ENCODE measurements at regions not wholly inside any gene's neighbourhood (a gene's known extent, or its start where the extent isn't known, plus 50 kb on each side); places are given as distances from the start of the nearest gene placed in this dataset.

- intact Hi-C loops (cut with micrococcal nuclease; ENCODE audit: unreplicated experiment): no loop called here
- H3K4me1 Mint-ChIP-seq (ENCODE audit: low read depth, unreplicated experiment): no peaks in the 10 kb centered on the region
- no peaks in the 10 kb centered on the region for H3K36me3 Mint-ChIP-seq (ENCODE audit: insufficient read depth, unreplicated experiment)
- no TSS peak for BruUV-seq (replicated peaks)
- peaks cover 2% of the 10 kb centered on the region for H3K9me3 Mint-ChIP-seq (ENCODE audit: low read depth, unreplicated experiment)
- CTCF ChIA-PET: no interaction called here
- TF ChIP-seq CTCF (IDR thresholded peaks at IDR 0.05; ENCODE audit: unreplicated experiment): no peak
- no peak for DNase-seq
- H3K4me3 Mint-ChIP-seq (ENCODE audit: low read depth, unreplicated experiment): no peak overlapping the region
- no peak overlapping the region for H3K27ac Mint-ChIP-seq (ENCODE audit: unreplicated experiment)
- no peaks in the 10 kb centered on the region for H3K27me3 Mint-ChIP-seq (ENCODE audit: unreplicated experiment)
Observed at GRCh38 chr21:24418671-24419070, 1188.6 kb downstream of the MRPL39 start.

- CTCF ChIA-PET: no interaction called here
- intact Hi-C loops (cut with micrococcal nuclease; ENCODE audit: unreplicated experiment): no loop called here
- DNase-seq: no peak
- H3K4me1 Mint-ChIP-seq (ENCODE audit: low read depth, unreplicated experiment): no peaks in the 10 kb centered on the region
- no peaks in the 10 kb centered on the region for H3K27me3 Mint-ChIP-seq (ENCODE audit: unreplicated experiment)
- no peak overlapping the region for H3K27ac Mint-ChIP-seq (ENCODE audit: unreplicated experiment)
- BruUV-seq (replicated peaks): no TSS peak
- peaks cover 5% of the 10 kb centered on the region for H3K9me3 Mint-ChIP-seq (ENCODE audit: low read depth, unreplicated experiment)
- no peaks in the 10 kb centered on the region for H3K36me3 Mint-ChIP-seq (ENCODE audit: insufficient read depth, unreplicated experiment)
- no peak for TF ChIP-seq CTCF (IDR thresholded peaks at IDR 0.05; ENCODE audit: unreplicated experiment)
- H3K4me3 Mint-ChIP-seq (ENCODE audit: low read depth, unreplicated experiment): no peak overlapping the region
Observed at GRCh38 chr21:24411429-24411828, 1195.9 kb downstream of the MRPL39 start.

GRCh38 chr21:24403221-24403620 lies 1204.1 kb downstream of the MRPL39 start:
- DNase-seq: no peak
- Mint-ChIP-seq H3K4me1 (ENCODE audit: low read depth, unreplicated experiment) (no peaks in the 10 kb centered on the region), H3K27ac (ENCODE audit: unreplicated experiment) (no peak overlapping the region), H3K27me3 (ENCODE audit: unreplicated experiment) (no peaks in the 10 kb centered on the region), H3K36me3 (ENCODE audit: insufficient read depth, unreplicated experiment) (no peaks in the 10 kb centered on the region), H3K4me3 (ENCODE audit: low read depth, unreplicated experiment) (no peak overlapping the region), H3K9me3 (ENCODE audit: low read depth, unreplicated experiment) (peaks cover 4% of the 10 kb centered on the region)
- TF ChIP-seq CTCF (IDR thresholded peaks at IDR 0.05; ENCODE audit: unreplicated experiment): no peak
- BruUV-seq (replicated peaks): no TSS peak
- intact Hi-C loops (cut with micrococcal nuclease; ENCODE audit: unreplicated experiment): no loop called here
- CTCF ChIA-PET: no interaction called here

GRCh38 chr21:24395320-24395923 lies 1211.9 kb downstream of the MRPL39 start:
- intact Hi-C loops (cut with micrococcal nuclease; ENCODE audit: unreplicated experiment): no loop called here
- CTCF ChIA-PET: no interaction called here
- no peak overlapping the region for H3K4me3 Mint-ChIP-seq (ENCODE audit: low read depth, unreplicated experiment)
- no peaks in the 10 kb centered on the region for H3K4me1 Mint-ChIP-seq (ENCODE audit: low read depth, unreplicated experiment)
- no TSS peak for BruUV-seq (replicated peaks)
- no peaks in the 10 kb centered on the region for H3K36me3 Mint-ChIP-seq (ENCODE audit: insufficient read depth, unreplicated experiment)
- H3K27ac Mint-ChIP-seq (ENCODE audit: unreplicated experiment): peak overlapping the region; percentile 36
- no peak for DNase-seq
- H3K9me3 Mint-ChIP-seq (ENCODE audit: low read depth, unreplicated experiment): peaks cover 6% of the 10 kb centered on the region
- no peak for TF ChIP-seq CTCF (IDR thresholded peaks at IDR 0.05; ENCODE audit: unreplicated experiment)
- no peaks in the 10 kb centered on the region for H3K27me3 Mint-ChIP-seq (ENCODE audit: unreplicated experiment)

Data from Calu3 (cell line).